Renal pelvis (tissue), 1 donor: ENCODE measurements at regions not wholly inside any gene's neighbourhood (a gene's known extent, or its start where the extent isn't known, plus 50 kb on each side); places are given as distances from the start of the nearest gene placed in this dataset.

Source experiments
- DNase-seq: peaks from one replicate; pipeline ENCODE4 v3.0.0-alpha.2; 2013

- DNase-seq = no peak
Observed at GRCh38 chr12:88946372-88946997, 366.2 kb upstream of the KITLG start.

DNA sequence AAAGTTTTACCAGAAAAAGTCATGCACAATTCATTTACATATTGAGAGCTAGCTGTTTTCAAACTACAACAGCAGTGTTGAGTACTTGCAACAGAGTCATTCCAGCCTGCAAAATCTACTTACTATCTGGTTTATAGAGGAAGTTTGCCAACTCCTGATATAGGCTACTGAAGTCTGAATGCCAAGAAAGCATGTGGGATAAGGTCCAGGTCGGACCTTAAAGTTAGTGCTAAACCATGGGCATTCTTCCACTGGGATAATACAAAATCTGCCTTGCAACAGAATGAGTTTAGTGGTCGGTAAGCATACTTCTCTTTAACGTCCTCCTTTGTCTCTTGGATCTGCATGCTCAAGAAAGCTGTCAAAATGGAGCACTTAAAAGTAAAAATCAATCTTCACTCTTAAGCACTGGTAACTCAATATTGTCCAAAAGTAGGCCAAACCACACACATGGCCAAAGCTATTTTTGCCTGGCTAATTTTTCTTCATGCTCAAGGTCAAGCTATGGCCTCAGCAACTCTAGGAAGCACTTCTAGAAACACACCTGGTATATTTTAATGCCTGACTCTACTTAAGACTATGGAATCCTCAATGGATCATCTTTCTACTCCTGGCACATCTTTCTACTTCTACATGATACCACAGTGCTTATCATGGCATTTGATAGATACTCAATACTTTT, 364.9 kb upstream of the KITLG start:
- DNase-seq = no peak

GRCh38 chr12:88944397-88944796, 364.1 kb upstream of the KITLG start:
- no peak for DNase-seq

DNA sequence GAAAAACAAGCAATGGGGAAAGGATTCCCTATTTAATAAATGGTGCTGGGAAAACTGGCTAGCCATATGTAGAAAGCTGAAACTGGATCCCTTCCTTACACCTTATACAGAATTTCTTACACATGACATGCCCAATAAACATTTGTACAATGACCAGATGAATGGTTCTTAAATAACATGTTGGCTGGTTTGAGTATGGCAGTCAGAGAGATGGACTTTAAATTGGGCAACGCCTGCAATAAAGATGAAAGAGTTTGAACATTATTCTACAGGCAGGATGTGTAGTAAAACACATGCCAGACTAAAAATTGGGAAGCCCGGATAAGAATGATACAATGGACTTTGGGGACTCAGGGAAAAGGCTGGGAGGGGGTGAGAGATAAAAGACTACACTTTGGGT, 360.6 kb upstream of the KITLG start:
- no peak for DNase-seq

GRCh38 chr12:88935856-88936255, 355.6 kb upstream of the KITLG start:
- DNase-seq = no peak

DNA sequence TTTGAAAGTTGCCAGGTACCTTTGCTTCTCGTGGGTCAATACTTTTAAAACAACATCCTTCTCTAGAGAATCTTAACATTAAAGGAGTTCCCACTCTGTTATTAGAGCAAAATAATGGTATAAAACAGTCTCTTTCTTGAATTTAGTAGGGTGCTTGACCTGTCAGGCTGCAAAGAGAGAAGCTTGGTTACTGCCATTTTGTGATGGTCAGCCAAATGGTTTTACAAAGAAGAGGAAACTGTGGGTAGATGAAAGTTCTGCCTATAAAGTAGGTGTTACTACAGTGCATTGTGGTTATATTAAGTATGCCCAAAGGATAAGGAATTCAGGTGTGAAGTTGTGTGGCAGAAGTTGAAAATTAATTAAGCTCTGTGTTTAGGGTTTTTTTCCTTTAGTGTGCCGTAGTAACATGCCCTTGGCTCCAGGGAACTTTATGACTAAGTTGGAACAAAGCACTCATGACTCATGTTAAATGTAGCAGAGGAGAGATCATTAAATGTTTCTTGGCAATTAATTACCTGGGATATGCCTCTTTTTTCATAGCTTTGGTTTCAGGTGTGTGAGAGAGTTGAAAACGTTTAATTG, 354.0 kb upstream of the KITLG start:
- DNase-seq = no peak

GRCh38 chr12:88932457-88932856, 352.2 kb upstream of the KITLG start:
- no peak for DNase-seq

DNA sequence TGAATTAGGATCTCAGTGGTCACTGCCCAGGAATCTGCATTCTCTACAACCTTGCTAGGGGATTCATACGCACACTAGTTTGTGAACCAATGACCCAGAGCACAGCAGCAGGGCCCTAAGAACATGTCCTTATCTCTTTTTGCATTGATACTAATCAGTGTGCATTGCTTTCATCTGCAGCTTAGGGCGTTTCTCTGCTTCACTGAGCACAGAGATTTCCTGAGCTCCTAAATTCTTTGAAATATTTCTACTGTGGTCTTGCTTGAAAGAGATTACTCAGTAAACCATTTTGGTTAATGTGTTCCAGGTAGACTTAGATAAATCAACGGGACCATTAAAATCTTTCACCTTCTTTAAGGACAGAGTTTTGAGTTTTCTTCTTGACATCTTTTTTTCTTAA, 351.3 kb upstream of the KITLG start:
- peak; percentile 62 for DNase-seq

GRCh38 chr12:88925454-88925853, 345.2 kb upstream of the KITLG start:
- no peak for DNase-seq

DNA sequence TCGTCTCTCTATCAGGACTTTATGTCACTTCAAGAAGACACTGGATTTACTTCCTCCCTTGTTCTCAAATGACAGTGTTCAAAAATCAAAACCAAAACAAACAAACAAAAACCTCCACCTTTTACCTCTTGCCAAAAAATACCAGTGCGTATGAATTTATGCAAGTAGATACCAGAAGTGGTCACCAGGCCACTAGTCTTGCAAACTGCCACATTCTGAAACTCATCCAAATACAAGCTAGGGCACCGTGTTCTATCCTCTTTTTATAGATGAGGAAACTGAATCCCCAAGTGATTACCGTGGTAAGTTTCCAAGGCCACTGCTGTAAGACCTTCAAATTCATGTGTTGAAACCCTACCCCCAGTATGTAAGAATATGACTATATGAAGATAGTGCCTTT, 343.9 kb upstream of the KITLG start:
- DNase-seq = no peak

DNA sequence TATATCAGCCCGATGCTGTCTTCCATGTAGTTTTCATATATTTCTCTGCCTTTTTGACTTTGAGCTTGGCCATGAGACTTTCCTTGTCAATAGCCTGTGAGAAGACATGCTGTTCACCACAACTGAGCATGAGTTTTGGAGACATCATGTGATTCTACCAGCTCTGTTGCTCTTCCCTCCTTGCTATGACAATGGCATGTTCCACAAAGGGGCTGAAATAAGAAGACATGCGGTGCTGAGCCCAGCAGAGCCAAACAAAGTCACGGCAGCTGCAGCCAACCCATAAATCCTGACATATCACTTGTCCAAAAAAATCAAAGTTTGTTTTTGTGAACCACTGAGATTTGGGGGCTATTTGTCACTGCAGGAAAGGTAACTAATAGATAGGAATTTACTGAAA, 343.4 kb upstream of the KITLG start:
- DNase-seq = no peak

DNA sequence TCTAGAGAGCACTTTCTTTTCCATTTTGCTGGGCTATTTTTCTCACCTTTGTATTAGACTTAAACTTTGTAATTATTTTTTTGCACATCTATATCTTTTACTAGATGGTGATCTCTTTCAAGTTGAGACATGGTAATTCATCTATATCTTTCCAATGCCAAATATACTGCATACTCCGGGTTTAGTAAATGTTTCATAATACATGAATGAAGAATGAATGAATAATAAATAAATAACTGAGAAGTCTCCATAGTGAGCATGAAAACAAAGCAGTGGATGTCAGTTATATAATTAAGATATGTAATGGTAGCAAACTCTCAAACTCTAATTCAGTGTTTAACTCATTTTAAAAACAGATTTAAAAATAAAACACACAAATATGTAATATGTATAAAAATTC, 342.5 kb upstream of the KITLG start:
- DNase-seq = no peak

DNA sequence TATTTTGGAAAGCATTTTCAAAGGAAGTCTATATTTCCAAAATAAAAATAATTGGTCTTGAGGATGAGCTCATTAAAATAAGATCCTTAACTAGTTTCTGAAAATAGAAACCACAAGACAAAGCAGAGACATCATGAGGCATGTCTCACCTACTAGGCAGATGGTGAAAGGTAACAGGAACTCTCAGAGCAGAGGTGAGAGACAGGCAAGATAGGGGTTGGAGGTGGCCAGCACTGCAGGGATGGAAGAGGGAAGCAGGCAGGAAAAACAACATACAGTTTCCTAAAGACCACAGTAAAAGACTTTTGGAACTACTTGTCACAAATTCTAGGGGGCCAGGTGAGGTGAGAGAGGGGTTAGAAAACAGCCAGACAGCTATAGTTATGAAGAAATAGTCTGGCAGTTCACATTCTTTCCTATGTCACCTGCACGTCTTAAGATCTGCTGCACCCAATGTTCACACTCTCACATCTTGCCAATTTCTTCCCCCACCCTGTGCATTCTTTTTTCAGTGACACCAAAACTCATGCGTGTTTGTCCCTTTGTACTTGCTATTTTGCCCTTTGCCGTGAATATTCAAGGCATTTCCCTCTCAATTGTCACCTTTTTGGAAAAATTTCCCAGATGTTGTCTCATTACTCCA, 341.7 kb upstream of the KITLG start:
- no peak for DNase-seq

- no peak for DNase-seq
Observed at GRCh38 chr12:88921434-88921833, 341.2 kb upstream of the KITLG start.

- DNase-seq = no peak
Observed at GRCh38 chr12:88918161-88918560, 337.9 kb upstream of the KITLG start.

- no peak for DNase-seq
Observed at GRCh38 chr12:88914967-88915366, 334.7 kb upstream of the KITLG start.

GRCh38 chr12:88909510-88909909, 329.2 kb upstream of the KITLG start:
- no peak for DNase-seq

- no peak for DNase-seq
Observed at GRCh38 chr12:88908345-88908744, 328.1 kb upstream of the KITLG start.

DNA sequence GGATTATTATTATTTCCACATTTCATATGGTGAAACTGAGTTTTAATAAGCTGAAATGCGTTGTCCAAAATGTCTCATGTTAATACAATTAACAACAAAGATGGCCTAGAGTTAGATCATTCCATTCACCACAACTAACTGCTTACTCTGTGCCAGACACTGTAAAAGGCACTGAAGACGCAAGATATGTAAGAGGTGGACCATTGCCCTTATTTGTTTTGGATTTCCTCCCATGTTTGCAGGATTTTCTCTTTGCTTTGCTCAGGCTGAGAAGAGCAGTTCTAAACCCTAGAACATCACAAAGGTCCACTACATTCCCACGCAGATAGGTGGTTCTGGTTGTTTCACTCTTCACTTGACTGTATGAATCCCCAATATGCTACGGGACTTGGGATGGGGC, 324.4 kb upstream of the KITLG start:
- DNase-seq = no peak

- no peak for DNase-seq
Observed at GRCh38 chr12:88903333-88903732, 323.1 kb upstream of the KITLG start.

GRCh38 chr12:88897723-88898122, 317.5 kb upstream of the KITLG start:
- DNase-seq = no peak

DNA sequence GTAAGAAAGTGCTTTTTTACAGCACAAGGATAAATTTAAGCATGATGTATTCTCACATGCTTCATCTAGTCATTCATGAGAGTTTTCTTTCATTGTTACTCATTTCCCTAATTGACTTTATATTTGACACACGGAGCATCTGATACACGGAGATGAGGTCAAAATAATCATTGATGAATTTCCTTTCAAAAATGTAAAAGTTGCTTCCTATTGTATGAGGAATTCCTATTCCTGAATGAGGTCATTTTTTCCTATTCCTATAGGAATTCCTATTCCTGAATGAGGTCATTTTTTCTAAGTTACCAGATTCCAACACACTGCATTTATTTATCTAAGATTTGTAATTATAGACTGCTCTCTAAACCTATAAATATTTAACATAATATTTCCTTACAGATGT, 316.7 kb upstream of the KITLG start:
- no peak for DNase-seq

DNA sequence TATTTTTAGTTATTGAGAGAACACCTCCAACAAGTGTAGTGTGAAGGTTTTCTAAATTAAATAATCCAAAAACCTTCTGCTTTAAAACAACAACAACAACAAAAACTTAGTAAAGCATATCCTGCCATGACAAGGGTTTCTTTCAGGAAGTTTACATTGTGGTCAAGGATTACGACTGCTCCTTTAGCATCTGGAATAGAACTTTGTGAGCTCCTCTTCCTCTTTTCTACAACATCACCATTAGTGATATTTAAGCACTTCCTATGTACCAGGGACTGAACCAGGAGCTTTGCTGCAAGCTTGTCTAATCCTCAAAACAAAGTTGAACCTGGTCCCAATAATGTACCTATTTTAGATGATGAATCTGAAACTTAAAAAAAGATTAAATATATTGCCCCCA, 315.4 kb upstream of the KITLG start:
- DNase-seq = no peak
